ENCODE measurements at regions not wholly inside any gene's neighbourhood (a gene's known extent, or its start where the extent isn't known, plus 50 kb on each side); places are given as distances from the start of the nearest gene placed in this dataset.

- DNase-seq, result no peak
- intact Hi-C loops (cut with DNase I), result no loop called here
- Histone ChIP-seq H3K27me3 (no peaks in the 10 kb centered on the region), H3K27ac (no peak overlapping the region), H3K36me3 (no peaks in the 10 kb centered on the region), H3K9me3 (peaks cover 0 to 3% (median 0%) of the 10 kb centered on the region in 4 donors), H3K4me3 (no peak overlapping the region), H3K4me1 (no peaks in the 10 kb centered on the region)
- TF ChIP-seq, protein P1, sequence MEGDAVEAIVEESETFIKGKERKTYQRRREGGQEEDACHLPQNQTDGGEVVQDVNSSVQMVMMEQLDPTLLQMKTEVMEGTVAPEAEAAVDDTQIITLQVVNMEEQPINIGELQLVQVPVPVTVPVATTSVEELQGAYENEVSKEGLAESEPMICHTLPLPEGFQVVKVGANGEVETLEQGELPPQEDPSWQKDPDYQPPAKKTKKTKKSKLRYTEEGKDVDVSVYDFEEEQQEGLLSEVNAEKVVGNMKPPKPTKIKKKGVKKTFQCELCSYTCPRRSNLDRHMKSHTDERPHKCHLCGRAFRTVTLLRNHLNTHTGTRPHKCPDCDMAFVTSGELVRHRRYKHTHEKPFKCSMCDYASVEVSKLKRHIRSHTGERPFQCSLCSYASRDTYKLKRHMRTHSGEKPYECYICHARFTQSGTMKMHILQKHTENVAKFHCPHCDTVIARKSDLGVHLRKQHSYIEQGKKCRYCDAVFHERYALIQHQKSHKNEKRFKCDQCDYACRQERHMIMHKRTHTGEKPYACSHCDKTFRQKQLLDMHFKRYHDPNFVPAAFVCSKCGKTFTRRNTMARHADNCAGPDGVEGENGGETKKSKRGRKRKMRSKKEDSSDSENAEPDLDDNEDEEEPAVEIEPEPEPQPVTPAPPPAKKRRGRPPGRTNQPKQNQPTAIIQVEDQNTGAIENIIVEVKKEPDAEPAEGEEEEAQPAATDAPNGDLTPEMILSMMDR (IDR thresholded peaks at IDR 0.05), result no peak
- no peak for TF ChIP-seq POLR2AphosphoS5 (IDR thresholded peaks at IDR 0.05)
- no peak for TF ChIP-seq POLR2A (IDR thresholded peaks at IDR 0.05)
- TF ChIP-seq EP300 (IDR thresholded peaks at IDR 0.05), result no peak
- WGBS, 2 donors, result 60 to 85% methylated on average over 3 of the region's 3 CpGs
Measured at GRCh38 chr18:1191341-1191740, 286.7 kb downstream of the ADCYAP1 start.

- no peak for DNase-seq
- peaks cover 0 to 3% (median 0%) of the 10 kb centered on the region in 4 donors for H3K9me3 ChIP-seq
- WGBS, 2 donors, result 86 to 88% methylated on average over 1 of the region's 1 CpG
- TF ChIP-seq POLR2A (IDR thresholded peaks at IDR 0.05), result no peak
- no peak for TF ChIP-seq EP300 (IDR thresholded peaks at IDR 0.05)
- TF ChIP-seq, protein P1 (IDR thresholded peaks at IDR 0.05), result no peak
- H3K27me3 ChIP-seq, result no peaks in the 10 kb centered on the region
- no peaks in the 10 kb centered on the region for H3K4me1 ChIP-seq
- no peaks in the 10 kb centered on the region for H3K36me3 ChIP-seq
- no peak overlapping the region for H3K27ac ChIP-seq
- no peak overlapping the region for H3K4me3 ChIP-seq
- intact Hi-C loops (cut with DNase I), result no loop called here
Measured at GRCh38 chr18:1213126-1213525, 308.5 kb downstream of the ADCYAP1 start.

- H3K27me3 ChIP-seq, result no peaks in the 10 kb centered on the region
- H3K4me1 ChIP-seq, result no peaks in the 10 kb centered on the region
- no peak overlapping the region for H3K4me3 ChIP-seq
- TF ChIP-seq EP300 (IDR thresholded peaks at IDR 0.05), result no peak
- TF ChIP-seq, protein P1 (IDR thresholded peaks at IDR 0.05), result no peak
- peaks cover 0 to 3% (median 0%) of the 10 kb centered on the region in 4 donors for H3K9me3 ChIP-seq
- intact Hi-C loops (cut with DNase I), result no loop called here
- H3K27ac ChIP-seq, result no peak overlapping the region
- DNase-seq, result no peak
- 52 to 73% methylated on average over 2 of the region's 2 CpGs for WGBS, 2 donors
- no peaks in the 10 kb centered on the region for H3K36me3 ChIP-seq
Measured at GRCh38 chr18:1222880-1223279, 318.2 kb downstream of the ADCYAP1 start.

DNA sequence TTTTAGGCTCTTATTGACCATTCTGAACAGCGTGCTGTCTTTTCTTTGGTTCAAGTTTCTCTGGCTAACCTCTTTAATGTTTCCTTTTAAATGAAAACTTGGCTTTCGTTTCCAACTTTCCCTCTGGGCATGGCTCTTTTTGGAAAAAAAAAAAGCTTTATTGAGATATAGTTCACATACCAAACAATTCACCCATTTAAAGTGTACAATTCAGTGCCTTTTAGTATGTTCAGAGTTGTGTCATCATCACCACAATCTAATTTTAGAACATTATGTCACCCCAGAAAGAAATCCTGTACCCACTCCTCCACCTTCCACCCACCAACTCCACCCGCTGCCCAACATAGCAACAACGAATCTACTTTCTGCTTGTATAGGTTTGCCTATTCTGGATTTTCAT, 322.4 kb downstream of the ADCYAP1 start:
- H3K27me3 ChIP-seq, result no peaks in the 10 kb centered on the region
- 81% methylated on average over 4 of the region's 4 CpGs for WGBS, 2 donors
- no peak overlapping the region for H3K27ac ChIP-seq
- TF ChIP-seq POLR2AphosphoS5 (IDR thresholded peaks at IDR 0.05) (no peak), EP300 (IDR thresholded peaks at IDR 0.05) (no peak), POLR2A (IDR thresholded peaks at IDR 0.05) (no peak)
- TF ChIP-seq, protein P1 (IDR thresholded peaks at IDR 0.05), result no peak
- H3K4me3 ChIP-seq, result no peak overlapping the region
- no peaks in the 10 kb centered on the region for H3K4me1 ChIP-seq
- intact Hi-C loops (cut with DNase I), result no loop called here
- H3K9me3 ChIP-seq, result peaks cover 0 to 6% (median 2%) of the 10 kb centered on the region in 4 donors
- no peaks in the 10 kb centered on the region for H3K36me3 ChIP-seq
- no peak for DNase-seq

- Histone ChIP-seq H3K27me3 (no peaks in the 10 kb centered on the region), H3K4me1 (no peaks in the 10 kb centered on the region), H3K9me3 (peaks cover 0 to 6% (median 2%) of the 10 kb centered on the region in 4 donors), H3K36me3 (no peaks in the 10 kb centered on the region), H3K4me3 (no peak overlapping the region), H3K27ac (no peak overlapping the region)
- intact Hi-C loops (cut with DNase I), result no loop called here
- DNase-seq, result no peak
- WGBS, 2 donors, result 84 to 87% methylated on average over 2 of the region's 2 CpGs
- TF ChIP-seq POLR2A (IDR thresholded peaks at IDR 0.05) (no peak), POLR2AphosphoS5 (IDR thresholded peaks at IDR 0.05) (no peak), EP300 (IDR thresholded peaks at IDR 0.05) (no peak)
- TF ChIP-seq, protein P1 (IDR thresholded peaks at IDR 0.05), result no peak
Measured at GRCh38 chr18:1229634-1230033, 325.0 kb downstream of the ADCYAP1 start.

Measured in sigmoid colon (tissue), 6 donors.